ENCODE measurements at regions not wholly inside any gene's neighbourhood (a gene's known extent, or its start where the extent isn't known, plus 50 kb on each side); places are given as distances from the start of the nearest gene placed in this dataset.
"Not testable (repeated sequence)": the region's sequence is repeated elsewhere in the genome, so short reads cannot be mapped to it uniquely, and the experiment has no call there.

DNA sequence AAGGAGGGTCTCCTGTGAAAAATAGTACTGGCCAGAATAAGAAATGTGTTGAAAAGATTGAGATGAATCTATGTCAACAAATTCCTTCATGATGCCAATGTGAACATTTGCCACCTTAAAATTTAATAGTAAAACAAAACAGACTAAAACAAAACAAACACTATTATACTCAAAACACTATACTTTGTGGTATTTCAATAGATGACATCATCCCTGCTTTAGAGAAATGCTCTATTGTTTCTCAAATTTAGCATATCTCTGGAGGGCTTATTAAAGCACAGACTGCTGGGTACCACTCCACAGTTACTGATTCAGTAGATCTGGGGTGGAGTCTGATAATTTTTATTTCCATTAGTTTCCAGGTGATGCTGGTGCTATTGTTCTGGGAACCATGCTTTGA, 579.4 kb upstream of the FAM98A start:
- no peak for DNase-seq (ENCODE audit: low spot score)

DNA sequence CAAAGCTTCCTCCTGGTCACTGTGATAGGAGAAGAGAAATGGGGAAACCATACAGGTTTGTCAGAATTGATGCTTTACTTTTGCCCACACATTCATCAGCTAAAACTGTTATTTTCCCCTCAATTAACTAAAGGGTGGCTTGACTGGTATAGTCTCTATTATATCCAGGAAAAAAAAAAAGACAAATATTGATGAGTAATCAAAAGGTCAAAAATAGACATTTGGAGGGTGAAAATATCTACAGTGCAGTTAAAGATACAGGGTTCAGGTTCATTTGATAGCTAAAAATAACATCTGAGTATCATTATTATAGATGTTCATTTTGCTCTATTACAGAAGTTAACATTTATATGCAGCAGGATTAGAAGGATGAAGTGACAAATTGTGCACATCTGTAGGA, 577.6 kb upstream of the FAM98A start:
- DNase-seq (ENCODE audit: low spot score) = no peak

DNA sequence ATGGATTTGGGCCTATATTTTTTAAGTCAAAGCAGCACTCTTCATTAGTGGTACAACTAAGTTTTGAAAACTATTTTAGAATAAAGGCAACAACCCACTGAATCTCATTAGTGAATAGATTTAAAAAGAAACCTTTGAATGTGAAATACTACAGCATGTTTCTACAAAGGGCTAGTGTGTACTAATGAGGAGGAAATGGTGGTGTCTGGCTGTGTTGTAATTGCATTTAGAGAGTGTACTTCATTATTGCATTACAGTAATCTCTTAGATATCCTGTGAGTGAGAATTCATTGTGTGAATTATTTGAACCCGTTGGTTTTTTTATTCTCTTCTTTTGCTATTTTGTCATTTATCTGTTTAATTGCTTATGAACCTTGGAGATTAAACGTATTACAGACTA, 575.4 kb upstream of the FAM98A start:
- DNase-seq (ENCODE audit: low spot score) = no peak

- DNase-seq (ENCODE audit: low spot score) = no peak
These were observed 563.1 kb upstream of the FAM98A start for GRCh38 chr2:34162231-34162630.

GRCh38 chr2:34161549-34161948, 562.5 kb upstream of the FAM98A start:
- no peak for DNase-seq (ENCODE audit: low spot score)

- DNase-seq (ENCODE audit: low spot score) = no peak
These were observed 560.8 kb upstream of the FAM98A start for GRCh38 chr2:34159901-34160300.

- DNase-seq (ENCODE audit: low spot score) = no peak
These were observed 554.4 kb upstream of the FAM98A start for GRCh38 chr2:34153484-34153883.

DNA sequence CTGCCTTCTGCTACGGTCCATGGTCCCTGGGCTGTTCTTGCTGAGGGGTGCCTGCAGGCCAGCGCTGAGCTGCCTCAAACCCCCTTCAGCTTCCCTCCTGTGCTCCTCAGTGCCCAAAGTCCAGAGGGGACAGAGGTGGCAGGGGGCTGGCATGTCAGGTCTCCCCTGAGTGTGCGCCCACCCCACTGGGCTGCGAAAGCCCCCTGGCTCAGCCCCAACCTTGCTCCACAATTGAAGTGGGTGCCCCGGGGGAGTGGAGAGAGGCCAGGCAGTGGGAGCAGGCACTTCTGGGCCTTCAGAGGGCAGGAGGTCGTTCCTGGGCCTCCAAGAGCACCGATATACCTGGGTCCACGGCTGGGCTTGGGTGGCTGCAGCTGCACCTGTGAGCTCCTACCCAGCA, 548.7 kb upstream of the FAM98A start:
- DNase-seq (ENCODE audit: low spot score) = no peak

DNA sequence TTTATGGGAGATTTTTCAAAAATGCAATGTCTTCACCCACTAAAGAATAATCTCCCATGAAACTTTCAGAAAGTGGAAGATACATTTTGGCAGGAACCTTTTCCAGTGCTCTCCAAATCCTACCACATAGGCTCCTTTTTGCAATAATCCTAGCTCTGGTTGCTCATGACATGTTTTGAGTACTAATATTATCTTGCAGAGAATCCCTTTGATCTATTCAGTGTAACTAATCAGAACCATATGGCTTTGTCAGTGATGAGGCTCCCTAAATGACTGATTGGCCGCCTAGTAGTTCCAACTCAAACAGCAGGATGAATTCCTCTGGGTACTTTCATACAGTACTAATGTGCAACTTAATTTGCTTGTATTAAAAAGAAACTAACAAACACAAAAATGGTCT, 544.0 kb upstream of the FAM98A start:
- no peak for DNase-seq (ENCODE audit: low spot score)

DNA sequence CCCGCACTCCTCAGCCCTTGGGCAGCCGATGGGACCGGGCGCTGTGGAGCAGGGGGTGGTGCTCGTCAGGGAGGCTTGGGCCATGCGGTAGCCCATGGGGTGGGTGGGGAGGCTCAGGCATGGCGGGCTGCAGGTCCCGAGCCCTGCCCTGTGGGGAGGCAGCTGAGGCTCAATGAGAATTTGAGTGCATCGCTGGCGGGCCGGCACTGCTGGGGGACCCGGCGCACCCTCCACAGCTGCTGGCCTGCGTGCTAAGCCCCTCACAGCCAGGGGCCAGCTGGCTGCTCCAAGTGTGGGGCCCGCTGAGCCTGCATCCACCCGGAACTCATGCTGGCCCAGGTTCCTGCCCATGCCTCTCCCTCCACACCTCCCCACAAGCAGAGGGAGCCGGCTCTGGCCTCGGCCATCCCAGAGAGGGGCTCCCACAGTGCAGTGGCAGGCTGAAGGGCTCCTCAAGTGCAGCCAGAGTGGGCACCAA, 543.5 kb upstream of the FAM98A start:
- DNase-seq (ENCODE audit: low spot score) = not testable (repeated sequence)

DNA sequence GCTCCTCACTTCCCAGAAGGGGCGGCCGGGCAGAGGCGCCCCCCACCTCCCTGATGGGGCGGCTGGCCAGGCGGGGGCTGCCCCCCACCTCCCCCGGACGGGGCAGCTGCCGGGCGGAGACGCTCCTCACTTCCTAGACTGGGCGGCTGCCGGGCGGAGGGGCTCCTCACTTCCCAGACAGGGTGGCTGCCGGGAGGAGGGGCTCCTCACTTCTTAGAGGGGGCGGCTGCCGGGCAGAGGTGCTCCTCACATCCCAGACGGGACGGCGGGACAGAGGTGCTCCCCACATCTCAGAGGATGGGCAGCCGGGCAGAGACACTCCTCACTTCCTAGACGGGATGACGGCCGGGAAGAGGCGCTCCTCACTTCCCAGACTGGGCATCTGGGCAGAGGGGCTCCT, 534.0 kb upstream of the FAM98A start:
- DNase-seq (ENCODE audit: low spot score) = not testable (repeated sequence)

DNA sequence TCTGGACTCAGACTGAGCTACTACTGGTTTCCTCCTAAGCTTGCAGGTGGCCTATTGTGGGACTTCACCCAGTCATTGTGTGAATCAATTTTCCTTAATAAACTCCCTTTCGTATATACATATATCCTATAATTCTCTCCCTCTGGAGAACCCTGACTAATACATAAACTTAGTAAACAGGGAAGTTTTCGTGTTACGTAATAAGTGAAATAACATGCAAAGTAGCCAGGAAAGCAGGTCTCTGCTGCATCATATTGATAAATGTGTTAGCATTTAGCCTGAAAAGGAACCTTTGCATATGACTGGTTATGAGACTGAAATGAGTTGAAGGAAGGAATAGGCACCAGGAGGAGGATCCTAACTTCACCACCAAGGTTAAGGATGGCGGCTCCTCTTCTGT, 527.2 kb upstream of the FAM98A start:
- DNase-seq (ENCODE audit: low spot score) = no peak

DNA sequence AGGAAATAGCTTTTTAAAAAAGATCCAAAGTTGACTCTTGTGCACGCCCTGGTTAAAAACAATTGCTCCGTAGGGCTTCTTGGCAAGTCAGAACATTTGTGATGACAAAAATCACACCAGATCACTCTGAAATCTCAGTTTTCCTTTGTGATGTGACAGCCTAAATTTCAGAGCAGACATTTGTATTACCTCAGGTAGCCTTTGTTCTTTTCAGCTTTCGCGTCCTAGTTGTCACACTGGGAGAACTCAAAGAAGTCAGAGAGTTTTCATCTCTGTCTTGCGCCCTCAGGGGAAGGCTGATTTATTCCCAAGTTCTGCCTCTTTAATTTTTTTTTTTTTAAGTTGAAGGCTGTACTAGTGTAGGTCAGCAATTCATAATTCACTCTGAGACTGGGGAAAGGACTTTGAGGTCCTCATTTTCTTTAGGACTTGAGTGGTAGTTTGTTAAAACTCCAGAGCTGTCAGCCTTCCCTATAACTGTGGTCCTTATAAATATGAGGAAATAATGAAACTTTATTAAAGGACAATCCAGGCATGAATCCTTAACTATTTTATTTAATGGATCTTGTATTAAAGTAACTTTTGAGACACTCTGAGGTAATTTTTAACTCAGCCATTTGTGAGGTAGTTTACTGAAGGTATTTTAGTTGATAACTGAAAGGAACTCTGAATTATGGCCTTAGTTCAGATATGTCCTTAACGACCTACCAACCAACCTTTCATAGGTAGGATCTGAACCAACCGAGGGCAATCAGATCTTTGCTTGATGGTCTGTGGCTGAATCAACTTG, 525.1 kb upstream of the FAM98A start:
- no peak for DNase-seq (ENCODE audit: low spot score)

DNA sequence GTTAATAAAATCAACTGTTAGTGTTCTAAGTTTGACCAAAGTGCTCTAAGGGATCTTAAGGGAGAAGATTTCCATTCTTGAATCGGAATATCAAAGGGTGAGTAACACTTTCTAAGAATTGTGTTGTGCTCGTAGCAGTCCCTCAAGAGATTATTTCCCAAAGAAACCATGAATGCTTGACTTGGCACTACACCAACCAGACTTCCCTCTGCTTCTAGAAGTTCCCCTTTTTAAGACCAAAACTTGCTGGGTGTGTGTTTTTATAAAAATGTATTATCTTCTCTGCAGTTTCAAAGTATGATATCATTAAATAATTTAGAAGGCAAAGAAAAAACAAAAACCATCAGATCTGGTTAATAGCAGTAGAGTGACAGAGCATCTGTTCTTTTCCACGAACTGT, 522.0 kb upstream of the FAM98A start:
- DNase-seq (ENCODE audit: low spot score) = no peak

- DNase-seq (ENCODE audit: low spot score) = no peak
These were observed 516.0 kb upstream of the FAM98A start for GRCh38 chr2:34115076-34115475.

- DNase-seq (ENCODE audit: low spot score) = no peak
These were observed 513.1 kb upstream of the FAM98A start for GRCh38 chr2:34112161-34112560.

DNA sequence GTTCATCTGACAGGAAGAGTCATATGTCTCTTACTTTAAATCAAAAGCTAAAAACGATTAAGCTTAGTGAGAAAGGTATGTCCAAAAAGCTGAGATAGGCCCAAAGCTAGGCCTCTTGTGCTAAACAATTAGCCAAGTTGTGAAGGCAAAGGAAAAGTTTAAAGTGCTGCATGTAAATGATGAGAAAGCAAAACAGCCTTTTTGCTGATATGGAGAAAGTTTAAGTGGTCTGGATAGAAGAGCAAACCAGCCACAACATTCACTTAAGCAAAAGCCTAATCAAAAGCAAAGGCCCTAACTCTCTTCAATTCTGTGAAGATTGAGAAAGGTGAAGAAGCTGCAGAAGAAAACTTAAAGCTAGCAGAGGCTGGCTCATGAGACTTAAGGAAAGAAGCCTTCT, 511.3 kb upstream of the FAM98A start:
- DNase-seq (ENCODE audit: low spot score) = no peak

GRCh38 chr2:34107811-34108210, 508.7 kb upstream of the FAM98A start:
- no peak for DNase-seq (ENCODE audit: low spot score)

GRCh38 chr2:34105006-34105767, 506.1 kb upstream of the FAM98A start:
- DNase-seq (ENCODE audit: low spot score) = no peak

DNA sequence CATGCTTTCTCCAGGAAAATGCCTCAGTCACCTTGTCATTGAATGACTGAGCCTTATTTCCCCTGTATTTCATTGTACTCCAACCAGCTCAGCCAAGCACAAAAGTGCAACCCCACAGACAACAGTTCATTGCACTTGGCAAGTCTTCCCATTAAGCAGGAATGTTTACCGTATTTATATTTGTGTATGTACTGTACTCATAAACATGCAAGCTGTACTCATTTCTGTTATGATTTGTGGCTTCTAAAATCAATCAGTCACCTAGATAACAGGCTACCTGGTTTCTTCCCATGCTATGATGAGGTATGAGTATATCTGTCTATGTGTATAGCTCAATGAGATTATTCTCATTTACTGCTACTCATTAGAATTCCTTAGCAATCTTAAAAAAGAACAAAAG, 505.5 kb upstream of the FAM98A start:
- no peak for DNase-seq (ENCODE audit: low spot score)

GRCh38 chr2:34103437-34103836, 504.3 kb upstream of the FAM98A start:
- DNase-seq (ENCODE audit: low spot score) = no peak

GRCh38 chr2:34102339-34102738, 503.2 kb upstream of the FAM98A start:
- no peak for DNase-seq (ENCODE audit: low spot score)

GRCh38 chr2:34099377-34099776, 500.3 kb upstream of the FAM98A start:
- no peak for DNase-seq (ENCODE audit: low spot score)

GRCh38 chr2:34098256-34098655, 499.2 kb upstream of the FAM98A start:
- no peak for DNase-seq (ENCODE audit: low spot score)

Data from CD4-positive, alpha-beta T cell treated with Interleukin-15 for 4 hours (primary cell).